GM18909 (cell line): ENCODE measurements at regions not wholly inside any gene's neighbourhood (a gene's known extent, or its start where the extent isn't known, plus 50 kb on each side); places are given as distances from the start of the nearest gene placed in this dataset.
"Not testable (repeated sequence)": the region's sequence is repeated elsewhere in the genome, so short reads cannot be mapped to it uniquely, and the experiment has no call there.

Source experiments
- ATAC-seq: cut with Tn5 transposase; IDR thresholded peaks from one replicate; pipeline ENCODE4 v1.9.1; 2021; ENCODE audit warnings: mild to moderate bottlenecking; ENCODE audit not compliant: unreplicated experiment, poor library complexity

GRCh38 chr4:152200511-152201333, 335.2 kb downstream of the FBXW7 start:
- ATAC-seq, result no peak

- no peak for ATAC-seq
These were observed 338.7 kb downstream of the FBXW7 start for GRCh38 chr4:152197211-152197610.

GRCh38 chr4:152195888-152196287, 340.0 kb downstream of the FBXW7 start:
- ATAC-seq, result no peak

- no peak for ATAC-seq
These were observed 342.8 kb downstream of the FBXW7 start for GRCh38 chr4:152193059-152193458.

- no peak for ATAC-seq
These were observed 345.0 kb downstream of the FBXW7 start for GRCh38 chr4:152190907-152191306.

GRCh38 chr4:152189451-152190179, 346.3 kb downstream of the FBXW7 start:
- peak; percentile 74 for ATAC-seq

GRCh38 chr4:152188801-152189200, 347.1 kb downstream of the FBXW7 start:
- no peak for ATAC-seq

- ATAC-seq, result no peak
These were observed 348.2 kb downstream of the FBXW7 start for GRCh38 chr4:152187693-152188092.

GRCh38 chr4:152185786-152186550, 349.9 kb downstream of the FBXW7 start:
- no peak for ATAC-seq

GRCh38 chr4:152181150-152181549, 354.7 kb downstream of the FBXW7 start:
- ATAC-seq, result no peak

- no peak for ATAC-seq
These were observed 355.5 kb downstream of the FBXW7 start for GRCh38 chr4:152180369-152180768.

GRCh38 chr4:152177538-152177937, 358.4 kb downstream of the FBXW7 start:
- ATAC-seq, result not testable (repeated sequence)

- no peak for ATAC-seq
These were observed 359.2 kb downstream of the FBXW7 start for GRCh38 chr4:152176627-152177214.

- ATAC-seq, result no peak
These were observed 360.3 kb downstream of the FBXW7 start for GRCh38 chr4:152175586-152175985.

- ATAC-seq, result no peak
These were observed 363.7 kb downstream of the FBXW7 start for GRCh38 chr4:152172146-152172545.

GRCh38 chr4:152171556-152171955, 364.3 kb downstream of the FBXW7 start:
- no peak for ATAC-seq

GRCh38 chr4:152169683-152170082, 366.2 kb downstream of the FBXW7 start:
- no peak for ATAC-seq

GRCh38 chr4:152168987-152169616, 366.8 kb downstream of the FBXW7 start:
- ATAC-seq, result no peak

GRCh38 chr4:152166567-152166966, 369.3 kb downstream of the FBXW7 start:
- no peak for ATAC-seq

GRCh38 chr4:152165846-152166245, 370.0 kb downstream of the FBXW7 start:
- ATAC-seq, result no peak
